AG09309 (cell line): ENCODE measurements at regions not wholly inside any gene's neighbourhood (a gene's known extent, or its start where the extent isn't known, plus 50 kb on each side); places are given as distances from the start of the nearest gene placed in this dataset.

Experiments used
- DNase-seq: peaks from one replicate; pipeline ENCODE4 v3.0.0-alpha.2; 2010; ENCODE audit warnings: low read depth
- H3K4me3 ChIP-seq: 2 replicates; pipeline ENCODE4 v1.5.1; 2011; ENCODE audit warnings: mild to moderate bottlenecking, low read depth, low read length, moderate library complexity; ENCODE audit not compliant: control insufficient read depth
- TF ChIP-seq, protein P1 (sequence below): IDR thresholded peaks from 2 replicates; pipeline ENCODE4 v1.5.1; 2011; ENCODE audit warnings: mild to moderate bottlenecking, low read depth, low read length, inconsistent platforms; ENCODE audit not compliant: insufficient read depth, control insufficient read depth; ENCODE audit errors: missing control alignments

DNA sequence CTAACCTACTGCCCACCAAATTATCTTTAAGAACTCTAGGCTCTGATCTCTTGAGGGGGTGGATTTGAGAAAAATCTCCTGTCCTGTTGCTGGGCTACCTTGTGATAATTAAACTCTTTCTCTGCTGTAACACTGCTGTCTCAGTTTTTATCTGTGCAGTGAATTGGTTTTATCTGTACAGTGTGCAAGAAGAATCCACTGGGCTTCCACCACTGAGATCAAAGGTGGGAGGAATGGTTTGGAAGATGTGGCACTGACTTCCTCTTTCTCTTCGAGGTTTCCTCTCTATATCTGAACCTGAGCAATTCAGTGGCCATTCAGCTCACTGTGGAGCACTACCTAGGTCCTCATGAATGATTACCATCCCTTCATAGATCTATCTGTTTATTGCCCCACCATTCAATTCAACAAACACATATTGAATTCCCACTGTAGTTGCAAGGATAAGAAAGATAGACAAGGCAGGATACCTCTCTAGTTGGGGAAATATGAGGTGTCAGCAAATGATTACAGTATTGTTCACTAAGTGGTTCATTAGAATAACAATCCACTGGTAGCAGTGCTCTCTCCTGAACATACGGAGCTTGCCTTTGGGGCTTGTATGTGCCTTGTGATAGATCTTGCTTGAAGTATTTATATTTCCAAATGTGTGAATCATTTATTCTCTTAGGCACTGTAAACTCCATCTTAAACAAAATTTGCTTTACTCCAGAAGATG is 172.1 kb upstream of the ARG1 start:
- no peak overlapping the region for H3K4me3 ChIP-seq
- TF ChIP-seq, protein P1, sequence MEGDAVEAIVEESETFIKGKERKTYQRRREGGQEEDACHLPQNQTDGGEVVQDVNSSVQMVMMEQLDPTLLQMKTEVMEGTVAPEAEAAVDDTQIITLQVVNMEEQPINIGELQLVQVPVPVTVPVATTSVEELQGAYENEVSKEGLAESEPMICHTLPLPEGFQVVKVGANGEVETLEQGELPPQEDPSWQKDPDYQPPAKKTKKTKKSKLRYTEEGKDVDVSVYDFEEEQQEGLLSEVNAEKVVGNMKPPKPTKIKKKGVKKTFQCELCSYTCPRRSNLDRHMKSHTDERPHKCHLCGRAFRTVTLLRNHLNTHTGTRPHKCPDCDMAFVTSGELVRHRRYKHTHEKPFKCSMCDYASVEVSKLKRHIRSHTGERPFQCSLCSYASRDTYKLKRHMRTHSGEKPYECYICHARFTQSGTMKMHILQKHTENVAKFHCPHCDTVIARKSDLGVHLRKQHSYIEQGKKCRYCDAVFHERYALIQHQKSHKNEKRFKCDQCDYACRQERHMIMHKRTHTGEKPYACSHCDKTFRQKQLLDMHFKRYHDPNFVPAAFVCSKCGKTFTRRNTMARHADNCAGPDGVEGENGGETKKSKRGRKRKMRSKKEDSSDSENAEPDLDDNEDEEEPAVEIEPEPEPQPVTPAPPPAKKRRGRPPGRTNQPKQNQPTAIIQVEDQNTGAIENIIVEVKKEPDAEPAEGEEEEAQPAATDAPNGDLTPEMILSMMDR, result no peak
- no peak for DNase-seq

DNA sequence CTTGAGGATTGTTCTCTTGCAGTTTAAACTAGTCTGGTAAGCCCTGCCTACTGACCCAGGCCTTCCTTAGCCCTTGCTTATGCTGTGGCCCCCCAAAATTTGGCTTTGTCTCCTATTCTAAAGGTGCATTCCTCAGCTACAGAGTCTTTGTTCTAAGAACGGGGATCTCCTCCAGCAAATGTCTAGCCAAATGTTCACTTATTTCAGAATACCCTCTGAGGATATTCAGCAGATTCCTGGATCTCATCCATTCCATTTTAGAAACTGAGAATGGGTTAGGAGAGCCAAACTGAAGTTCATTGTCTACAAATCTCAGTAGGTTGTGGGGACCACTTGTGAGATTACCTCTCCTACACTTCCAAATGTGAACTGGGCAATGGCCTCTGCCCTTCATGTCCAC is 164.2 kb upstream of the ARG1 start:
- DNase-seq, result no peak
- TF ChIP-seq, protein P1, result no peak
- H3K4me3 ChIP-seq, result no peak overlapping the region

DNA sequence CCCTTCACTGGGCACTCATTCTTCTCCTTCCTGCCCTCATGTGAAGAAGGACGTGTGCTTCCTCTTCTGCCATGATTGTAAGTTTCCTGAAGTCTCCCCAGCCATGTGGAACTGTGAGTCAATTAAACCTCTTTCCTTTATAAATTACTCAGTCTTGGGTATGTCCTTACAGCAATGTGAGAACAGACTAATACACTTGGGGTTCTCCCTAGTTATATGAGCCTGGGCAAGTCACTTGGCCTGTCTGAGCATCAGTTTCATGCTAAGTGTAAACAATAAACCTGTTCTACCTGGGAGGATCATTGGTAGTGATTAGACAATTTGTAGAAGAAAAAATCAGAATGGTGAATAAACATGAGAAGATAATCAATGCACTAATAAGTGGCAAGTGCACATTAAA is 162.2 kb upstream of the ARG1 start:
- TF ChIP-seq, protein P1, result no peak
- no peak for DNase-seq
- H3K4me3 ChIP-seq, result no peak overlapping the region

DNA sequence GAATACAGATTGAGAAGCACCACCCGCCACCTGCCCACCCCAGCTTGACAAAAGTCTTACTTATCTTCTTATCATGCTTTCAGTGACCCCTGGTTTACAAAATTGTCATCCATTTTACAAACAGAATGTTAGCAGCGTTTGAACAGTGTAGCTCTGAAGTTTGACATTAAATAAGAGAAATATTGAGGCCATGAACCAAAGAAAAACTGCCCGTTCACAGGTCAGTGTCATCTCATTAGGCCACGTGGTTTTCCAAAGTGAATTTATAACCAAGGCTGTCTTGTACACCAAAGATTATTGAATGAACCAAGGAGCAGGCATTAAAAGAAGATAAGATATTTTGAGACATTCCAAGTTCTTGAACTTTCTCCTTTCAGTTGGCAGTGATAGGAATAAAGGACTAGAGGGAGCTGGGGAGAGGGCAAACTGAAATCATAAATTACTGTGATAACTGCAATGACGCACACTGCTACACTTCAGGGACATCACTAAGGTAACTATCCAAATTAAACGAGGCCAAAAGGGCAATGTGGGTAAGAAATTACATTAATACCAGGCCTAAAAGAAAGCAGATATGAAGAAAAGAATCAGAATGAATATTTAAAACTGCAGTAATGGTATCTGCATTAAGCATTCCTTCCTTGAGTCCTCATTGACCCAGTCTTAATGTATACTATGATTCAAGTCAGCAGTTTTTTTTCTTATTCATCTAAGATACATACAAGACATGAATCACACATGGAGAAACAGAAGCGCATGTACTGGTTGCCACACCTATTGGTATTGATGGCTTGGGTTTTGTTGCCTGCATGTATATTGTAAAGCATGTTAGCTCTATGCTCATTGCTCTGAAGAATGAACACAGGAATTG is 159.8 kb upstream of the ARG1 start:
- no peak for DNase-seq
- TF ChIP-seq, protein P1, result no peak
- no peak overlapping the region for H3K4me3 ChIP-seq

DNA sequence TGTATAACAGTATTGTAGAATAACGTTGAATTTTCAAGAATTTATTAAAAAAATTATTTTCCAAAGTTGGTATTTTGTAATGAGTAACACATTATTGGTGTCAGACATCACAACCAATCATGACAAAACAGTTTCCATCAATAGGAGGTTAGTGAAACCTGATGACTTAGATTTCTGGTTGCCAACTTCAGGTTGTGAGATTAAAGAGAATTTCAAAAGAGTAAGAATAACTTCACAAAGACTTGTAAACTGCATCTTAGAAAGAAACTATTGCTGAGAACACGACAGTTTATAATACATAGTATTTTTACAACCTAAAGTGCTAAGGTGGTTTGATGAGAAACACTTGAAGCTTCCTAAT is 159.2 kb upstream of the ARG1 start:
- TF ChIP-seq, protein P1, result no peak
- H3K4me3 ChIP-seq, result no peak overlapping the region
- no peak for DNase-seq

DNA sequence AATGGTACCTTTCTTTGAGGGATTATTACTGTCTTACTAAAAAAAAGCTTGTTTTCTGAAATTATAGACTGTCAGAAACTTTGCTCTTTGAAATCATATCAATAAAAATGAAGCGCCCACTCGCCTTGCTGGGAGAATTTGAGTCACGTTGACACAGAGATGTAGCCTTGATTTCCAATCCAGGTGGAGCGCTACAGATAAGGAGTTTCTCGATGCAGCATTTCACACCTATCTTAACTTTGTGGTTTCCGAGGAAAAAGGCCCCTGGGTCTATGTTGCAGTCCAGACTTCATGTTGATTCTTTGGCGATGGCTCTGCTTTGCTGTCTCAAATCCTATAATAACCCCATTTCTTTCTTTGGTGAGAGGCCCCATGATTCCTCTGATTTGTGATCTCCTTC is 158.1 kb upstream of the ARG1 start:
- TF ChIP-seq, protein P1, result no peak

More for the DNA sequence above, 158.1 kb upstream of the ARG1 start:
- DNase-seq, result no peak
- H3K4me3 ChIP-seq, result no peak overlapping the region
